ENCODE measurements at regions not wholly inside any gene's neighbourhood (a gene's known extent, or its start where the extent isn't known, plus 50 kb on each side); places are given as distances from the start of the nearest gene placed in this dataset.

- Histone ChIP-seq H3K9me3 (ENCODE audit: control insufficient read depth in 1 of 2, insufficient read depth in 1 of 2, low read length in 2 of 2) (peaks cover 0 to 5% of the 10 kb centered on the region in 2 experiments), H3K27me3 (ENCODE audit: control insufficient read depth in 1 of 2, insufficient read depth in 2 of 2, low read length in 2 of 2) (no peaks in the 10 kb centered on the region), H3K4me3 (ENCODE audit: low read length) (no peak overlapping the region), H3K27ac (ENCODE audit: low read depth in 1 of 2, low read length in 2 of 2) (no peak overlapping the region), H3K4me1 (ENCODE audit: insufficient read depth, low read length) (no peaks in the 10 kb centered on the region), H3K36me3 (ENCODE audit: insufficient read depth, low read length) (no peaks in the 10 kb centered on the region)
- DNase-seq, result no peak
- no peak for ATAC-seq (ENCODE audit: poor library complexity)
- peaks cover 14% of the 10 kb centered on the region for H3K4me1 Mint-ChIP-seq (ENCODE audit: low read depth)
- intact Hi-C loops (cut with DNase I, micrococcal nuclease), result loop anchor here (1.0 to 10.0 kb wide), 9 partner anchors 221 to 1806 kb away; partner anchors contain the start of gene ZBTB18 (in 1 of the 2)
- no peak overlapping the region for H3K4me3 Mint-ChIP-seq
- H3K9me3 Mint-ChIP-seq, result no peaks in the 10 kb centered on the region
- no peak overlapping the region for H3K27ac Mint-ChIP-seq
- no peaks in the 10 kb centered on the region for H3K27me3 Mint-ChIP-seq
- TF ChIP-seq CTCF (IDR thresholded peaks at IDR 0.05), result peak; percentile 12
- POLR2A ChIA-PET, result no interaction called here
- no peaks in the 10 kb centered on the region for H3K36me3 Mint-ChIP-seq (ENCODE audit: low read depth)
- CTCF ChIA-PET, result no interaction called here
Measured at GRCh38 chr1:244273262-244273844, 178.4 kb downstream of the ADSS2 start.

DNA sequence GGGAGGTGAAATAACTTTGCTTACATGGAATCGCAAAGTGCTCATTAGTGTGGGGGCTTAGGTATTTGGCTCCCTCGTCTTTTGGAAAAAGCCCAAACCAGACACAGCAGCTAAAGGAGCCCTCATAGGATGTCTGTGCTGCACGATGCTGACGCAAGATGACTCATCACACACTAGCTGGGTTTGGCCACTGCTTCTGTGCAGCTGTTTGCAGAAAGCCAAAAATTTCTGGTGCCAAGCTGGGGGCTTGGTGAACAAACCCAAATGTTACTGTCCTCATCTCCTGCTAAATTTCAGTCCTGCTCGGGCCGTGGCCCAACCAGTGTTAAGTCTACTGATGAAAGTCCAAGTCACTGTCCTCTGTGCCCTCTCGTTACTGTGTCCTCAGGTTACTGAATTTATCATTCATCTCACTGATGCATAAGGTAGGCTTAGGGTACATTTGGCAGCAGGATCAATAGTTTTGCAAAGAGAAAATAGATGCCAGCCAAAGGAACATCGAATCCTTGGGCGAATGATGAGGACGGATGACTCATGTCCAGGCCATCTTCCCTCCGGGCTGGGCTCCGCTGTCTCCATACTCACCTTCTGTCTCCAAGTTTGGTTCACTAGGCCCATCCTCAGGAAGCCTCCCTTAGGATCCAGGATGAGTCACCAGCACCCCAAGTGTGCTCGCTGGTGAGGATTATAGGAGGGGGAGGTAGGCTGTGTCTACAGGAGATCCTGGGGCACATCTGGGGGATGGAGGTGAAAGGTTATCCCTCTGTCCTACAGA, 177.7 kb downstream of the ADSS2 start:
- Histone ChIP-seq H3K9me3 (ENCODE audit: control insufficient read depth in 1 of 2, insufficient read depth in 1 of 2, low read length in 2 of 2) (peaks cover 0 to 5% of the 10 kb centered on the region in 2 experiments), H3K36me3 (ENCODE audit: insufficient read depth, low read length) (no peaks in the 10 kb centered on the region), H3K4me3 (ENCODE audit: low read length) (no peak overlapping the region), H3K27me3 (ENCODE audit: control insufficient read depth in 1 of 2, insufficient read depth in 2 of 2, low read length in 2 of 2) (no peaks in the 10 kb centered on the region), H3K4me1 (ENCODE audit: insufficient read depth, low read length) (no peaks in the 10 kb centered on the region), H3K27ac (ENCODE audit: low read depth in 1 of 2, low read length in 2 of 2) (no peak overlapping the region)
- intact Hi-C loops (cut with DNase I, micrococcal nuclease), result loop anchor here (1.0 to 10.0 kb wide), 9 partner anchors 222 to 1807 kb away; partner anchors contain the start of gene ZBTB18 (in 1 of the 2)
- Mint-ChIP-seq H3K36me3 (ENCODE audit: low read depth) (no peaks in the 10 kb centered on the region), H3K9me3 (no peaks in the 10 kb centered on the region), H3K4me3 (no peak overlapping the region), H3K4me1 (ENCODE audit: low read depth) (peaks cover 14% of the 10 kb centered on the region), H3K27ac (no peak overlapping the region), H3K27me3 (no peaks in the 10 kb centered on the region)
- no peak for TF ChIP-seq CTCF (IDR thresholded peaks at IDR 0.05)
- ATAC-seq (ENCODE audit: poor library complexity) (no peak), DNase-seq (peak in 3 of 14 experiments; percentile 23 to 55 (median 48))
- ChIA-PET CTCF (no interaction called here), POLR2A (no interaction called here)

GRCh38 chr1:244276646-244277045, 175.1 kb downstream of the ADSS2 start:
- no peaks in the 10 kb centered on the region for H3K27me3 ChIP-seq (ENCODE audit: control insufficient read depth in 1 of 2, insufficient read depth in 2 of 2, low read length in 2 of 2)

More at GRCh38 chr1:244276646-244277045, 175.1 kb downstream of the ADSS2 start:
- H3K36me3 Mint-ChIP-seq (ENCODE audit: low read depth), result no peaks in the 10 kb centered on the region
- ChIA-PET CTCF (interaction anchor here (1.5 kb wide), 1 partner anchor 23 kb away, joined by 3 read pairs; no protein-coding TSS in a partner anchor), POLR2A (no interaction called here)
- H3K27me3 Mint-ChIP-seq, result no peaks in the 10 kb centered on the region
- no peaks in the 10 kb centered on the region for H3K9me3 Mint-ChIP-seq
- no peak for TF ChIP-seq CTCF (IDR thresholded peaks at IDR 0.05)
- ATAC-seq (ENCODE audit: poor library complexity) (no peak), DNase-seq (no peak)
- Histone ChIP-seq H3K27ac (ENCODE audit: low read depth in 1 of 2, low read length in 2 of 2) (no peak overlapping the region), H3K4me3 (ENCODE audit: low read length) (no peak overlapping the region), H3K36me3 (ENCODE audit: insufficient read depth, low read length) (no peaks in the 10 kb centered on the region), H3K4me1 (ENCODE audit: insufficient read depth, low read length) (no peaks in the 10 kb centered on the region), H3K9me3 (ENCODE audit: control insufficient read depth in 1 of 2, insufficient read depth in 1 of 2, low read length in 2 of 2) (no peaks in the 10 kb centered on the region)
- H3K4me3 Mint-ChIP-seq, result no peak overlapping the region
- peaks cover 8% of the 10 kb centered on the region for H3K4me1 Mint-ChIP-seq (ENCODE audit: low read depth)
- intact Hi-C loops (cut with DNase I, micrococcal nuclease), result loop anchor here in 1 of 2 experiments (10.0 kb wide), 1 partner anchor 712 kb away; no protein-coding TSS in a partner anchor
- no peak overlapping the region for H3K27ac Mint-ChIP-seq

All from CD4-positive, alpha-beta T cell (primary cell).